ENCODE measurements at regions not wholly inside any gene's neighbourhood (a gene's known extent, or its start where the extent isn't known, plus 50 kb on each side); places are given as distances from the start of the nearest gene placed in this dataset.

GRCh38 chr2:120432976-120433815 lies 87.3 kb downstream of the INHBB start:
- intact Hi-C loops (cut with DNase I, micrococcal nuclease) = no loop called here
- no peak overlapping the region for H3K27ac ChIP-seq (ENCODE audit: low read depth in 1 of 2, low read length in 2 of 2)
- Mint-ChIP-seq H3K27ac (no peak overlapping the region), H3K4me3 (no peak overlapping the region), H3K36me3 (ENCODE audit: low read depth) (no peaks in the 10 kb centered on the region), H3K27me3 (peaks cover 15% of the 10 kb centered on the region), H3K4me1 (ENCODE audit: low read depth) (no peaks in the 10 kb centered on the region), H3K9me3 (no peaks in the 10 kb centered on the region)
- DNase-seq (no peak), ATAC-seq (ENCODE audit: poor library complexity) (no peak)
- peaks cover 0 to 11% of the 10 kb centered on the region in 2 experiments for H3K9me3 ChIP-seq (ENCODE audit: control insufficient read depth in 1 of 2, insufficient read depth in 1 of 2, low read length in 2 of 2)
- TF ChIP-seq CTCF (IDR thresholded peaks at IDR 0.05) = no peak
- no peaks in the 10 kb centered on the region for H3K27me3 ChIP-seq (ENCODE audit: control insufficient read depth in 1 of 2, insufficient read depth in 2 of 2, low read length in 2 of 2)
- no peaks in the 10 kb centered on the region for H3K4me1 ChIP-seq (ENCODE audit: insufficient read depth, low read length)
- no peak overlapping the region for H3K4me3 ChIP-seq (ENCODE audit: low read length)
- POLR2A ChIA-PET = no interaction called here
- no peaks in the 10 kb centered on the region for H3K36me3 ChIP-seq (ENCODE audit: insufficient read depth, low read length)
- CTCF ChIA-PET = no interaction called here

GRCh38 chr2:120433816-120434290 lies 87.9 kb downstream of the INHBB start:
- no peaks in the 10 kb centered on the region for H3K4me1 ChIP-seq (ENCODE audit: insufficient read depth, low read length)
- no peaks in the 10 kb centered on the region for H3K9me3 Mint-ChIP-seq
- intact Hi-C loops (cut with DNase I, micrococcal nuclease) = no loop called here
- H3K4me3 Mint-ChIP-seq = no peak overlapping the region
- H3K27ac Mint-ChIP-seq = no peak overlapping the region
- H3K27ac ChIP-seq (ENCODE audit: low read depth in 1 of 2, low read length in 2 of 2) = no peak overlapping the region
- TF ChIP-seq CTCF (IDR thresholded peaks at IDR 0.05) = no peak
- no peak overlapping the region for H3K4me3 ChIP-seq (ENCODE audit: low read length)
- no peak for ATAC-seq (ENCODE audit: poor library complexity)
- H3K9me3 ChIP-seq (ENCODE audit: control insufficient read depth in 1 of 2, insufficient read depth in 1 of 2, low read length in 2 of 2) = peaks cover 0 to 11% of the 10 kb centered on the region in 2 experiments
- H3K36me3 Mint-ChIP-seq (ENCODE audit: low read depth) = no peaks in the 10 kb centered on the region
- no peaks in the 10 kb centered on the region for H3K4me1 Mint-ChIP-seq (ENCODE audit: low read depth)
- ChIA-PET POLR2A (no interaction called here), CTCF (no interaction called here)
- no peaks in the 10 kb centered on the region for H3K36me3 ChIP-seq (ENCODE audit: insufficient read depth, low read length)
- no peaks in the 10 kb centered on the region for H3K27me3 ChIP-seq (ENCODE audit: control insufficient read depth in 1 of 2, insufficient read depth in 2 of 2, low read length in 2 of 2)
- peaks cover 11% of the 10 kb centered on the region for H3K27me3 Mint-ChIP-seq
- DNase-seq = no peak

GRCh38 chr2:120434492-120435308 lies 88.8 kb downstream of the INHBB start:
- Mint-ChIP-seq H3K4me1 (ENCODE audit: low read depth) (no peaks in the 10 kb centered on the region), H3K4me3 (no peak overlapping the region), H3K9me3 (no peaks in the 10 kb centered on the region), H3K27me3 (peaks cover 17% of the 10 kb centered on the region), H3K27ac (no peak overlapping the region), H3K36me3 (ENCODE audit: low read depth) (no peaks in the 10 kb centered on the region)
- Histone ChIP-seq H3K27ac (ENCODE audit: low read depth in 1 of 2, low read length in 2 of 2) (no peak overlapping the region), H3K4me1 (ENCODE audit: insufficient read depth, low read length) (no peaks in the 10 kb centered on the region), H3K9me3 (ENCODE audit: control insufficient read depth in 1 of 2, insufficient read depth in 1 of 2, low read length in 2 of 2) (peaks cover 0 to 11% of the 10 kb centered on the region in 2 experiments), H3K36me3 (ENCODE audit: insufficient read depth, low read length) (no peaks in the 10 kb centered on the region), H3K4me3 (ENCODE audit: low read length) (no peak overlapping the region), H3K27me3 (ENCODE audit: control insufficient read depth in 1 of 2, insufficient read depth in 2 of 2, low read length in 2 of 2) (peaks cover 0 to 8% of the 10 kb centered on the region in 2 experiments)
- intact Hi-C loops (cut with DNase I, micrococcal nuclease) = loop anchor here in 1 of 2 experiments (5.0 kb wide), 1 partner anchor 327 kb away; no protein-coding TSS in a partner anchor
- ATAC-seq (ENCODE audit: poor library complexity) = no peak
- ChIA-PET POLR2A (no interaction called here), CTCF (no interaction called here)
- DNase-seq = no peak
- no peak for TF ChIP-seq CTCF (IDR thresholded peaks at IDR 0.05)
